ENCODE measurements at regions not wholly inside any gene's neighbourhood (a gene's known extent, or its start where the extent isn't known, plus 50 kb on each side); places are given as distances from the start of the nearest gene placed in this dataset.

GRCh38 chr13:71096421-71096820 is 770.6 kb downstream of the DACH1 start:
- TF ChIP-seq POLR2AphosphoS5 (IDR thresholded peaks at IDR 0.05; ENCODE audit: low read depth, low read length): no peak
- TF ChIP-seq POLR2A (IDR thresholded peaks at IDR 0.05; ENCODE audit: low read depth, low read length): no peak
